H1 (cell line): ENCODE measurements at regions not wholly inside any gene's neighbourhood (a gene's known extent, or its start where the extent isn't known, plus 50 kb on each side); places are given as distances from the start of the nearest gene placed in this dataset.

Experiments
- CTCF ChIA-PET: fragments of 300-600 bp; sonication (Branson Sonifier 250); formaldehyde crosslinking; loops from one replicate; lab custom pipeline; 2021; ENCODE audit not compliant: partially characterized antibody; lab: Charles Lee
- POLR2A ChIA-PET: fragments of 300-600 bp; sonication (Branson Sonifier 250); formaldehyde crosslinking; loops from one replicate; lab custom pipeline; 2021; ENCODE audit warnings: inconsistent platforms; ENCODE audit not compliant: partially characterized antibody; lab: Charles Lee
- DNase-seq, 2 experiments: peaks; one replicate each; pipeline versions ENCODE4 v3.0.0 to v3.0.0-alpha.2; 2010 to 2022; ENCODE audit warnings: low spot score in 2 of 2, low read depth in 1 of 2, mixed read lengths in 1 of 2
- FAIRE-seq: peaks from 2 replicates; lab custom pipeline; 2011; peaks lifted over from hg19 to GRCh38; lab: Jason Lieb, UNC
- H2AFZ ChIP-seq: 2 replicates; pipeline ENCODE4 v1.8.1; 2012; ENCODE audit warnings: low read length, inconsistent platforms
- H2AK5ac ChIP-seq: 2 replicates; pipeline ENCODE4 v1.6.1; 2013; ENCODE audit warnings: low read depth, low read length
- H2BK120ac ChIP-seq: replicated peaks from 2 replicates; pipeline ENCODE3; 2013; ENCODE audit warnings: low read depth, low read length, inconsistent platforms
- H2BK12ac ChIP-seq: 2 replicates; pipeline ENCODE4 v1.6.1; 2013; ENCODE audit warnings: low read depth, low read length
- H2BK15ac ChIP-seq: 2 replicates; pipeline ENCODE4 v1.6.1; 2013; ENCODE audit warnings: low read length
- H2BK20ac ChIP-seq: 2 replicates; pipeline ENCODE4 v1.6.1; 2013; ENCODE audit warnings: low read length
- H2BK5ac ChIP-seq: 2 replicates; pipeline ENCODE4 v1.6.1; 2013; ENCODE audit warnings: low read depth, low read length
- H3K14ac ChIP-seq: 2 replicates; pipeline ENCODE4 v1.6.1; 2013; ENCODE audit warnings: inconsistent platforms; ENCODE audit not compliant: insufficient read length
- H3K18ac ChIP-seq: 2 replicates; pipeline ENCODE4 v1.6.1; 2013; ENCODE audit warnings: low read length; ENCODE audit errors: extremely low read depth
- H3K23ac ChIP-seq: 2 replicates; pipeline ENCODE4 v1.6.1; 2013; ENCODE audit warnings: inconsistent platforms; ENCODE audit not compliant: insufficient read length
- H3K23me2 ChIP-seq: 2 replicates; pipeline ENCODE4 v1.6.1; 2013; ENCODE audit warnings: low read depth, low read length
- H3K27ac ChIP-seq: 2 replicates; pipeline ENCODE4 v1.6.1; 2011; ENCODE audit warnings: low read depth, low read length, inconsistent platforms
- H3K27me3 ChIP-seq, 4 experiments: replicated peaks in 1 of 4; 1 replicate in 1 of 4; 2 replicates in 3 of 4; pipeline versions ENCODE4 v1.6.1 to v1.8.1; 2011 to 2013; ENCODE audit warnings: low read length in 3 of 4, mild to moderate bottlenecking in 3 of 4, inconsistent platforms in 2 of 4, mixed read lengths in 2 of 4, moderate library complexity in 1 of 4; ENCODE audit not compliant: control insufficient read depth in 3 of 4, insufficient read depth in 3 of 4; ENCODE audit errors: extremely low read depth in 1 of 4
- H3K36me3 ChIP-seq, 4 experiments: 2 replicates each; pipeline versions ENCODE4 v1.6.1 to v1.8.1; 2011 to 2013; ENCODE audit warnings: mild to moderate bottlenecking in 4 of 4, low read length in 3 of 4, moderate library complexity in 2 of 4, control low read depth in 1 of 4, inconsistent platforms in 1 of 4; ENCODE audit not compliant: insufficient read depth in 4 of 4, control insufficient read depth in 2 of 4
- H3K4ac ChIP-seq: replicated peaks from 2 replicates; pipeline ENCODE3; 2013; ENCODE audit warnings: low read length, low read depth, mixed read lengths, inconsistent platforms; ENCODE audit not compliant: insufficient read length
- H3K4me1 ChIP-seq, 4 experiments: replicated peaks in 1 of 4; 1 replicate in 1 of 4; 2 replicates in 3 of 4; pipeline versions ENCODE4 v1.6.1 to v1.8.1; 2011 to 2013; ENCODE audit warnings: low read length in 3 of 4, inconsistent platforms in 2 of 4, mixed read lengths in 1 of 4; ENCODE audit not compliant: insufficient read depth in 4 of 4, control insufficient read depth in 3 of 4
- H3K4me2 ChIP-seq, 2 experiments: 2 replicates each; pipeline versions ENCODE4 v1.6.1 to v1.8.1; 2011 to 2013; ENCODE audit warnings: low read depth in 2 of 2, low read length in 2 of 2, control low read depth in 1 of 2, inconsistent platforms in 1 of 2, mild to moderate bottlenecking in 1 of 2; ENCODE audit not compliant: insufficient read depth in 1 of 2
- H3K4me3 ChIP-seq, 4 experiments: fragments of 200-600, 300-600 bp in 1 of 4; sonication (generic), shearing (Covaris generic), sonication (Bioruptor Twin) in 1 of 4; 2 replicates each; pipeline versions ENCODE4 v1.5.1 to v1.8.1; 2011 to 2016; ENCODE audit warnings: low read length in 4 of 4, low read depth in 3 of 4, control low read depth in 2 of 4, inconsistent platforms in 2 of 4, mild to moderate bottlenecking in 2 of 4, mixed read lengths in 1 of 4, moderate library complexity in 1 of 4; ENCODE audit not compliant: insufficient read depth in 2 of 4; ENCODE audit errors: extremely low read depth in 1 of 4
- H3K56ac ChIP-seq: replicated peaks from 2 replicates; pipeline ENCODE3; 2013; ENCODE audit warnings: low read depth, mild to moderate bottlenecking, mixed read lengths, low read length, inconsistent platforms; ENCODE audit not compliant: insufficient read length
- H3K79me1 ChIP-seq: 2 replicates; pipeline ENCODE4 v1.6.1; 2013; ENCODE audit warnings: low read depth, low read length, control low read depth
- H3K79me2 ChIP-seq, 2 experiments: 2 replicates each; pipeline versions ENCODE4 v1.6.1 to v1.8.1; 2012 to 2013; ENCODE audit warnings: low read length in 2 of 2, mild to moderate bottlenecking in 2 of 2, inconsistent platforms in 1 of 2; ENCODE audit not compliant: insufficient read depth in 2 of 2, control insufficient read depth in 1 of 2
- H3K9ac ChIP-seq, 4 experiments: replicated peaks in 1 of 4; 1 replicate in 1 of 4; 2 replicates in 3 of 4; pipeline versions ENCODE4 v1.6.1 to v1.8.1; 2011 to 2013; ENCODE audit warnings: low read depth in 3 of 4, low read length in 3 of 4, control low read depth in 2 of 4, mild to moderate bottlenecking in 2 of 4, moderate library complexity in 2 of 4, inconsistent platforms in 1 of 4; ENCODE audit errors: extremely low read depth in 1 of 4
- H3K9me3 ChIP-seq, 2 experiments: 2 replicates each; pipeline versions ENCODE4 v1.6.1 to v1.8.1; 2012 to 2013; ENCODE audit warnings: mild to moderate bottlenecking in 2 of 2, moderate library complexity in 2 of 2, control low read depth in 1 of 2, inconsistent platforms in 1 of 2, low read depth in 1 of 2, low read length in 1 of 2, mixed read lengths in 1 of 2; ENCODE audit not compliant: insufficient read depth in 2 of 2
- H4K20me1 ChIP-seq, 2 experiments: replicated peaks in 1 of 2; 2 replicates each; pipeline versions ENCODE3 to v1.8.1; 2011 to 2013; ENCODE audit warnings: inconsistent platforms in 2 of 2, low read length in 2 of 2, mild to moderate bottlenecking in 1 of 2; ENCODE audit not compliant: insufficient read depth in 2 of 2, control insufficient read depth in 1 of 2
- H4K5ac ChIP-seq: 2 replicates; pipeline ENCODE4 v1.6.1; 2013; ENCODE audit warnings: low read length, low read depth, mixed read lengths, inconsistent platforms; ENCODE audit not compliant: insufficient read length
- H4K8ac ChIP-seq: 2 replicates; pipeline ENCODE4 v1.8.0; 2013; ENCODE audit warnings: mild to moderate bottlenecking, moderate library complexity, low read length, inconsistent platforms; ENCODE audit not compliant: insufficient read depth; ENCODE audit errors: extremely low read depth
- H4K91ac ChIP-seq: replicated peaks from 2 replicates; pipeline ENCODE3; 2013; ENCODE audit warnings: low read length, mixed read lengths, inconsistent platforms; ENCODE audit not compliant: insufficient read length
- KDM1A ChIP-seq: fragments of 200-600, 300-600 bp; sonication (generic); IDR thresholded peaks from 2 replicates; pipeline ENCODE4 v1.7.1; 2016; ENCODE audit warnings: mild to moderate bottlenecking, low read length, borderline replicate concordance
- RFX5 ChIP-seq: IDR thresholded peaks from 2 replicates; pipeline ENCODE4 v1.6.1; 2011; ENCODE audit warnings: low read depth, low read length, improper control_type of control experiment, borderline replicate concordance
- SP2 ChIP-seq: IDR thresholded peaks from 2 replicates; pipeline ENCODE4 v1.6.1; 2012; ENCODE audit warnings: mild to moderate bottlenecking, low read length, inconsistent platforms
- ZNF274 ChIP-seq: IDR thresholded peaks from 2 replicates; pipeline ENCODE4 v1.7.0; 2012; ENCODE audit warnings: low read length, borderline replicate concordance; ENCODE audit errors: extremely low read depth
- WGBS, 2 experiments: shearing (Covaris generic) in 1 of 2; methylation state at CpG; one replicate each; pipeline versions ENCODE4 v1.1.6 to v1.1.7; 2013 to 2015; ENCODE audit warnings: low lambda C conversion rate in 2 of 2, mixed read lengths in 2 of 2, inconsistent platforms in 1 of 2, low coverage in 1 of 2, missing lambda C conversion rate in 1 of 2; ENCODE audit not compliant: insufficient replicate concordance in 2 of 2, insufficient coverage in 1 of 2, insufficient read length in 1 of 2; ENCODE audit errors: extremely low coverage in 1 of 2, missing lambda C conversion rate in 1 of 2; 5-methylcytosine and 5-hydroxymethylcytosine counted together

DNA sequence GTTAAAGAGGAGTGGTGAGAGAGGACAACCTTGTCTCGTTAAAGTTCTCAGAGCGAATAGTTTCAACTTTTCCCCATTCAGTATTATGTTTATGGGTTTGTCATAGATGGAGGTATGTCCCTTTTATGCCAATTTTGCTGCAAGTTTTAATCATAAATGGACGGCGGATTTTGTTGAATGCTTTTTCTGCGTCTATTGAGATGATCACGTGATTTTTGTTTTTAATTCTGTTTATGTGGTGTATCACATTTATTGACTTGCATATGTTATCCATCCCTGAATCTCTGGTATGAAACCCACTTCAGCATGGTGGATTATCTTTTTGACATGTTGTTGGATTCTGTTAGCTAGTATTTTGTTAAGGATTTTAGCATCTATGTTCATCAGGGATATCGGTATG, 1123.8 kb upstream of the KLHL29 start (continued):
- no peak for TF ChIP-seq ZNF274
- TF ChIP-seq, all 59 proteins: peak for 0

DNA sequence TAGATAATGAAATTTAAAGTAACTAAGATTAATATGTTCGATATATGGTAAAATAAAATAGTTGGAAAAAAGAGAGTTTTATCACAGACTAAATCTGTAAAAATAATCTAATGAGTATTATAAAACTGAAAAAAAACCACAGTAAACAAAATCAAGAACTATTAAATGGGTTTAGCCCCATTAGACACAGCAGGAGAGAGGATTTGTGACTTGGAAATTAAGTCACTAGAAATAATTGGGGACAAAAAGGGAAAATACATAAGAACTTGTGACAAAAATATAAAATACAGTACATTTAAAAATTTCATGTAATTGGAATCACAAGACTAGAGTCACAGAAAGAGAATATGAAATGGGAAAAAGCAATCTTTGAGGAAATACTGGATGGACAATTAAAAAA, 1114.6 kb upstream of the KLHL29 start:
- no peak overlapping the region for H3K14ac ChIP-seq
- H3K4me2 ChIP-seq = no peak overlapping the region
- ChIA-PET POLR2A (no interaction called here), CTCF (interaction anchor here (0.6 kb wide), 1 partner anchor 88 kb away, joined by 3 read pairs; no protein-coding TSS in a partner anchor)
- no peak overlapping the region for H2BK12ac ChIP-seq
- no peaks in the 10 kb centered on the region for H3K23me2 ChIP-seq
- FAIRE-seq = no peak
- DNase-seq = no peak
- no peak overlapping the region for H3K18ac ChIP-seq
- H3K27me3 ChIP-seq = no peaks in the 10 kb centered on the region
- no peak overlapping the region for H2BK20ac ChIP-seq
- H4K5ac ChIP-seq = no peak overlapping the region
- H4K91ac ChIP-seq = no peak overlapping the region
- H3K9me3 ChIP-seq = no peaks in the 10 kb centered on the region
- H2BK120ac ChIP-seq = no peak overlapping the region
- H3K56ac ChIP-seq = no peak overlapping the region
- H3K79me1 ChIP-seq = no peaks in the 10 kb centered on the region
- no peaks in the 10 kb centered on the region for H3K36me3 ChIP-seq
- no peak for TF ChIP-seq KDM1A
- TF ChIP-seq RFX5 = no peak
- TF ChIP-seq SP2 = no peak
- H2AFZ ChIP-seq = no peak overlapping the region
- H4K20me1 ChIP-seq = no peaks in the 10 kb centered on the region
- no peak overlapping the region for H3K4ac ChIP-seq
- no peak overlapping the region for H2BK15ac ChIP-seq
- H3K4me1 ChIP-seq = no peaks in the 10 kb centered on the region
- no peak overlapping the region for H3K23ac ChIP-seq
- WGBS, 2 experiments = 100% methylated on average over 1 of the region's 1 CpG
- no peak overlapping the region for H3K9ac ChIP-seq
- H2AK5ac ChIP-seq = no peak overlapping the region
- H4K8ac ChIP-seq = no peak overlapping the region
- no peaks in the 10 kb centered on the region for H3K79me2 ChIP-seq
- no peak overlapping the region for H3K4me3 ChIP-seq
- H2BK5ac ChIP-seq = no peak overlapping the region
- no peak overlapping the region for H3K27ac ChIP-seq
